AG08395 (cell line): ENCODE measurements at regions not wholly inside any gene's neighbourhood (a gene's known extent, or its start where the extent isn't known, plus 50 kb on each side); places are given as distances from the start of the nearest gene placed in this dataset.

Source experiments
- DNase-seq: peaks from one replicate; pipeline ENCODE4 v3.0.0; 2012; ENCODE audit warnings: mixed read lengths, low spot score

- DNase-seq: no peak
Measured at GRCh38 chr7:25515633-25516275, 287.5 kb upstream of the NPVF start.

- DNase-seq: no peak
Measured at GRCh38 chr7:25517906-25518305, 289.6 kb upstream of the NPVF start.

GRCh38 chr7:25520017-25520416 lies 291.7 kb upstream of the NPVF start:
- no peak for DNase-seq

- no peak for DNase-seq
Measured at GRCh38 chr7:25520516-25520915, 292.2 kb upstream of the NPVF start.

GRCh38 chr7:25521236-25521635 lies 292.9 kb upstream of the NPVF start:
- DNase-seq: no peak

- no peak for DNase-seq
Measured at GRCh38 chr7:25522727-25523126, 294.4 kb upstream of the NPVF start.

- DNase-seq: no peak
Measured at GRCh38 chr7:25527665-25528170, 299.4 kb upstream of the NPVF start.

- DNase-seq: no peak
Measured at GRCh38 chr7:25529320-25529719, 301.0 kb upstream of the NPVF start.

GRCh38 chr7:25536851-25537250 lies 308.6 kb upstream of the NPVF start:
- DNase-seq: no peak

GRCh38 chr7:25537662-25538375 lies 309.5 kb upstream of the NPVF start:
- no peak for DNase-seq

- no peak for DNase-seq
Measured at GRCh38 chr7:25541094-25541821, 313.0 kb upstream of the NPVF start.

GRCh38 chr7:25541877-25542276 lies 313.6 kb upstream of the NPVF start:
- no peak for DNase-seq

GRCh38 chr7:25543210-25543609 lies 314.9 kb upstream of the NPVF start:
- no peak for DNase-seq

GRCh38 chr7:25543798-25544197 lies 315.5 kb upstream of the NPVF start:
- DNase-seq: no peak

GRCh38 chr7:25544254-25544653 lies 316.0 kb upstream of the NPVF start:
- DNase-seq: no peak

GRCh38 chr7:25545124-25546008 lies 317.1 kb upstream of the NPVF start:
- DNase-seq: no peak

GRCh38 chr7:25546306-25546705 lies 318.0 kb upstream of the NPVF start:
- no peak for DNase-seq

GRCh38 chr7:25549271-25549921 lies 321.1 kb upstream of the NPVF start:
- DNase-seq: no peak

- no peak for DNase-seq
Measured at GRCh38 chr7:25550149-25550548, 321.9 kb upstream of the NPVF start.

GRCh38 chr7:25552998-25553397 lies 324.7 kb upstream of the NPVF start:
- DNase-seq: no peak

GRCh38 chr7:25553580-25554291 lies 325.4 kb upstream of the NPVF start:
- DNase-seq: no peak
